T follicular helper cell (primary cell): ENCODE measurements at regions not wholly inside any gene's neighbourhood (a gene's known extent, or its start where the extent isn't known, plus 50 kb on each side); places are given as distances from the start of the nearest gene placed in this dataset.

ENCODE experiments used
- DNase-seq: peaks from one replicate; pipeline ENCODE4 v3.0.0-alpha.2; 2020; ENCODE audit warnings: low read depth

- DNase-seq = no peak
These were observed 171.9 kb downstream of the ENGASE start for GRCh38 chr17:79246225-79247190.

- no peak for DNase-seq
These were observed 170.0 kb downstream of the ENGASE start for GRCh38 chr17:79244665-79245064.

- DNase-seq = no peak
These were observed 169.4 kb downstream of the ENGASE start for GRCh38 chr17:79243996-79244395.

- no peak for DNase-seq
These were observed 169.0 kb downstream of the ENGASE start for GRCh38 chr17:79243603-79243990.

GRCh38 chr17:79242873-79243602 lies 168.4 kb downstream of the ENGASE start:
- no peak for DNase-seq

GRCh38 chr17:79242393-79242792 lies 167.8 kb downstream of the ENGASE start:
- DNase-seq = no peak

- DNase-seq = no peak
These were observed 167.0 kb downstream of the ENGASE start for GRCh38 chr17:79241616-79242015.

GRCh38 chr17:79239205-79239604 lies 164.6 kb downstream of the ENGASE start:
- no peak for DNase-seq

- no peak for DNase-seq
These were observed 162.9 kb downstream of the ENGASE start for GRCh38 chr17:79237448-79238053.

GRCh38 chr17:79235808-79236207 lies 161.2 kb downstream of the ENGASE start:
- no peak for DNase-seq

- DNase-seq = no peak
These were observed 159.4 kb downstream of the ENGASE start for GRCh38 chr17:79233916-79234551.

- no peak for DNase-seq
These were observed 158.3 kb downstream of the ENGASE start for GRCh38 chr17:79232957-79233356.

GRCh38 chr17:79231766-79232287 lies 157.2 kb downstream of the ENGASE start:
- DNase-seq = no peak

GRCh38 chr17:79230576-79230975 lies 156.0 kb downstream of the ENGASE start:
- no peak for DNase-seq

- DNase-seq = no peak
These were observed 151.4 kb downstream of the ENGASE start for GRCh38 chr17:79226037-79226436.

- DNase-seq = no peak
These were observed 150.3 kb downstream of the ENGASE start for GRCh38 chr17:79224903-79225302.

GRCh38 chr17:79224476-79224875 lies 149.9 kb downstream of the ENGASE start:
- no peak for DNase-seq

GRCh38 chr17:79223953-79224352 lies 149.3 kb downstream of the ENGASE start:
- DNase-seq = no peak

GRCh38 chr17:79223471-79223870 lies 148.8 kb downstream of the ENGASE start:
- no peak for DNase-seq

GRCh38 chr17:79221597-79221996 lies 147.0 kb downstream of the ENGASE start:
- DNase-seq = no peak

GRCh38 chr17:79220713-79221291 lies 146.2 kb downstream of the ENGASE start:
- no peak for DNase-seq
